ENCODE measurements at regions not wholly inside any gene's neighbourhood (a gene's known extent, or its start where the extent isn't known, plus 50 kb on each side); places are given as distances from the start of the nearest gene placed in this dataset.

- no peak overlapping the region for H3K9ac ChIP-seq (ENCODE audit: low read depth, low read length)
- H3K4me1 ChIP-seq (ENCODE audit: control insufficient read depth, insufficient read depth, low read length), result no peaks in the 10 kb centered on the region
- ChIA-PET POLR2A (ENCODE audit: unreplicated experiment) (no interaction called here), CTCF (no interaction called here)
- no peaks in the 10 kb centered on the region for H4K20me1 ChIP-seq (ENCODE audit: insufficient read depth, low read length)
- no peaks in the 10 kb centered on the region for H3K9me1 ChIP-seq (ENCODE audit: insufficient read depth, low read length)
- H3K9me3 ChIP-seq (ENCODE audit: control insufficient read depth, insufficient read depth, low read length), result peaks cover 1% of the 10 kb centered on the region; the same call in 1 of the 2 replicates
- H2AFZ ChIP-seq (replicated peaks; ENCODE audit: low read length, poor library complexity), result no peak overlapping the region
- H2BK5ac ChIP-seq (ENCODE audit: low read depth, low read length, poor library complexity, severe bottlenecking), result no peak overlapping the region
- no peak overlapping the region for H3K18ac ChIP-seq (ENCODE audit: low read depth, low read length)
- no peaks in the 10 kb centered on the region for H3K27me3 ChIP-seq (ENCODE audit: control insufficient read depth, insufficient read depth, low read length)
- no peak overlapping the region for H4K5ac ChIP-seq (ENCODE audit: low read depth, low read length)
- DNase-seq, result no peak
- no peaks in the 10 kb centered on the region for H3K79me1 ChIP-seq (ENCODE audit: low read depth in 1 of 2, low read length in 2 of 2)
- intact Hi-C loops (cut with micrococcal nuclease) (no loop called here), dilution Hi-C loops (cut with HindIII; ENCODE audit: low sequenced_read_pairs, unreplicated experiment) (no loop called here), in situ Hi-C loops (cut with MboI; ENCODE audit: low sequenced_read_pairs) (no loop called here)
- no peak for ATAC-seq (ENCODE audit: low read depth)
- no peak overlapping the region for H3K4me3 ChIP-seq (ENCODE audit: insufficient read depth, low read depth, low read length)
- H3K36me3 ChIP-seq (ENCODE audit: control insufficient read depth, insufficient read depth, low read length), result no peaks in the 10 kb centered on the region
- H2AK5ac ChIP-seq (ENCODE audit: low read depth, low read length), result no peak overlapping the region
- TF ChIP-seq RAD21 (IDR thresholded peaks at IDR 0.05; ENCODE audit: low read length) (no peak), RCOR1 (IDR thresholded peaks at IDR 0.05; ENCODE audit: insufficient replicate concordance, low read length) (no peak), SMC3 (IDR thresholded peaks at IDR 0.05; ENCODE audit: low read depth, low read length) (no peak), ELK1 (IDR thresholded peaks at IDR 0.05; ENCODE audit: borderline replicate concordance, low read depth, low read length) (no peak), BHLHE40 (IDR thresholded peaks at IDR 0.05; ENCODE audit: low read depth, low read length) (no peak), CEBPB (IDR thresholded peaks at IDR 0.05; ENCODE audit: low read depth, low read length) (no peak), MAFK (IDR thresholded peaks at IDR 0.05; ENCODE audit: low read depth, low read length) (no peak), MAZ (IDR thresholded peaks at IDR 0.05; ENCODE audit: borderline replicate concordance, low read depth, low read length) (no peak), POLR2A (IDR thresholded peaks at IDR 0.05; ENCODE audit: low read depth, low read length) (no peak), NFE2L2 (IDR thresholded peaks at IDR 0.05; ENCODE audit: low read depth, low read length) (no peak), FOS (IDR thresholded peaks at IDR 0.05; ENCODE audit: low read depth, low read length) (no peak), CTCF (conservative IDR thresholded peaks at IDR 0.05; ENCODE audit: low read depth, low read length) (no peak), MXI1 (IDR thresholded peaks at IDR 0.05; ENCODE audit: borderline replicate concordance, low read depth, low read length) (no peak), CHD1 (IDR thresholded peaks at IDR 0.05; ENCODE audit: low read depth, low read length) (no peak), USF2 (IDR thresholded peaks at IDR 0.05; ENCODE audit: low read depth, low read length) (no peak), RFX5 (IDR thresholded peaks at IDR 0.05; ENCODE audit: low read depth, low read length) (no peak)
- no peak overlapping the region for H2AK9ac ChIP-seq (replicated peaks; ENCODE audit: low read depth, low read length, poor library complexity)
- H3K27ac ChIP-seq (ENCODE audit: insufficient read depth, low read length), result no peak overlapping the region
- H3K14ac ChIP-seq (replicated peaks; ENCODE audit: low read depth, low read length), result no peak overlapping the region
- no peak overlapping the region for H4K8ac ChIP-seq (ENCODE audit: low read depth in 2 of 2, low read length in 2 of 2)
- no peak overlapping the region for H3K56ac ChIP-seq (ENCODE audit: extremely low read depth, insufficient read depth, low read length)
- no peak overlapping the region for H3K4ac ChIP-seq (ENCODE audit: low read depth, low read length)
- H2BK15ac ChIP-seq (ENCODE audit: low read depth, low read length), result no peak overlapping the region
- H2BK20ac ChIP-seq (ENCODE audit: low read depth, low read length), result no peak overlapping the region
- BruUV-seq (replicated peaks), result no TSS peak
- H2BK120ac ChIP-seq (ENCODE audit: low read depth, low read length), result no peak overlapping the region
- H4K91ac ChIP-seq (ENCODE audit: insufficient read depth, low read depth, low read length), result no peak overlapping the region
- no peak overlapping the region for H3K23ac ChIP-seq (ENCODE audit: low read depth, low read length)
- H3K4me2 ChIP-seq (ENCODE audit: low read depth, low read length), result no peak overlapping the region
Observed at GRCh38 chr11:82303671-82304070, 430.0 kb downstream of the FAM181B start.
